H9 (cell line): ENCODE measurements at regions not wholly inside any gene's neighbourhood (a gene's known extent, or its start where the extent isn't known, plus 50 kb on each side); places are given as distances from the start of the nearest gene placed in this dataset.

Experiments
- DNase-seq: peaks from one replicate; pipeline ENCODE4 v3.0.0-alpha.2; 2017
- H2AFZ ChIP-seq: one replicate; pipeline ENCODE4 v1.6.1; 2013; ENCODE audit warnings: mild to moderate bottlenecking, low read length, control low read depth, moderate library complexity
- H2AK5ac ChIP-seq: 2 replicates; pipeline ENCODE4 v1.6.1; 2013; ENCODE audit warnings: low read length, control low read depth, mixed read lengths; ENCODE audit not compliant: insufficient read length
- H2BK120ac ChIP-seq: one replicate; pipeline ENCODE4 v1.6.1; 2013; ENCODE audit warnings: low read depth, mild to moderate bottlenecking, low read length, control low read depth, inconsistent platforms; ENCODE audit not compliant: poor library complexity, severe bottlenecking
- H2BK12ac ChIP-seq: 2 replicates; pipeline ENCODE4 v1.6.1; 2013; ENCODE audit warnings: low read length, control low read depth, mixed read lengths, low read depth; ENCODE audit not compliant: insufficient read length
- H2BK15ac ChIP-seq: 2 replicates; pipeline ENCODE4 v1.6.1; 2013; ENCODE audit warnings: low read depth, low read length, control low read depth
- H2BK20ac ChIP-seq: one replicate; pipeline ENCODE4 v1.6.1; 2013; ENCODE audit warnings: low read depth, mild to moderate bottlenecking, low read length, control low read depth, inconsistent platforms; ENCODE audit not compliant: poor library complexity, severe bottlenecking
- H2BK5ac ChIP-seq: 2 replicates; pipeline ENCODE4 v1.6.1; 2013; ENCODE audit warnings: low read length, control low read depth, mixed read lengths; ENCODE audit not compliant: insufficient read length
- H3K14ac ChIP-seq: 2 replicates; pipeline ENCODE4 v1.6.1; 2013; ENCODE audit warnings: low read length, control low read depth; ENCODE audit not compliant: insufficient read depth
- H3K18ac ChIP-seq: 2 replicates; pipeline ENCODE4 v1.6.1; 2013; ENCODE audit warnings: low read depth, mild to moderate bottlenecking, mixed read lengths, low read length, control low read depth; ENCODE audit not compliant: insufficient read length
- H3K23ac ChIP-seq: 2 replicates; pipeline ENCODE4 v1.6.1; 2013; ENCODE audit warnings: low read length, control low read depth, mixed read lengths, low read depth; ENCODE audit not compliant: insufficient read length
- H3K23me2 ChIP-seq: 2 replicates; pipeline ENCODE4 v1.6.1; 2013; ENCODE audit warnings: low read depth, mild to moderate bottlenecking, mixed read lengths, low read length, control low read depth; ENCODE audit not compliant: insufficient read length, poor library complexity, severe bottlenecking
- H3K27ac ChIP-seq: 2 replicates; pipeline ENCODE4 v1.5.1; 2013; ENCODE audit warnings: low read length, control low read depth, mixed read lengths, low read depth; ENCODE audit not compliant: insufficient read length
- H3K27me3 ChIP-seq: 2 replicates; pipeline ENCODE4 v1.6.1; 2013; ENCODE audit warnings: low read length, control low read depth, inconsistent platforms; ENCODE audit not compliant: insufficient read depth
- H3K4ac ChIP-seq: 2 replicates; pipeline ENCODE4 v1.6.1; 2013; ENCODE audit warnings: low read depth, mild to moderate bottlenecking, control low read depth, inconsistent platforms, low read length, moderate library complexity
- H3K4me1 ChIP-seq: 2 replicates; pipeline ENCODE4 v1.6.1; 2013; ENCODE audit warnings: low read length, control low read depth, inconsistent platforms; ENCODE audit not compliant: insufficient read depth
- H3K4me2 ChIP-seq: 2 replicates; pipeline ENCODE4 v1.6.1; 2013; ENCODE audit warnings: low read length, control low read depth, mixed read lengths; ENCODE audit not compliant: insufficient read length, insufficient read depth
- H3K56ac ChIP-seq: 2 replicates; pipeline ENCODE4 v1.6.1; 2013; ENCODE audit warnings: low read depth, mild to moderate bottlenecking, mixed read lengths, low read length, control low read depth; ENCODE audit not compliant: insufficient read length
- H3K79me1 ChIP-seq: 2 replicates; pipeline ENCODE4 v1.6.1; 2013; ENCODE audit warnings: low read depth, mild to moderate bottlenecking, moderate library complexity, low read length, control low read depth, inconsistent platforms; ENCODE audit not compliant: insufficient read depth, poor library complexity, severe bottlenecking
- H3K79me2 ChIP-seq: 2 replicates; pipeline ENCODE4 v1.6.1; 2013; ENCODE audit warnings: low read length, control low read depth, inconsistent platforms; ENCODE audit not compliant: insufficient read depth
- H3K9ac ChIP-seq: 2 replicates; pipeline ENCODE4 v1.6.1; 2013; ENCODE audit warnings: low read length, control low read depth, mixed read lengths; ENCODE audit not compliant: insufficient read length; ENCODE audit errors: extremely low read depth
- H3K9me3 ChIP-seq: one replicate; pipeline ENCODE4 v1.6.1; 2013; ENCODE audit warnings: low read depth, low read length, inconsistent platforms; ENCODE audit not compliant: control insufficient read depth
- H3T11ph ChIP-seq: one replicate; pipeline ENCODE4 v1.6.1; 2013; ENCODE audit warnings: mild to moderate bottlenecking, low read length, control low read depth, inconsistent platforms
- H4K20me1 ChIP-seq: one replicate; pipeline ENCODE4 v1.6.1; 2013; ENCODE audit not compliant: control insufficient read depth, insufficient read length, insufficient read depth
- H4K5ac ChIP-seq: 2 replicates; pipeline ENCODE4 v1.6.1; 2013; ENCODE audit warnings: low read depth, mild to moderate bottlenecking, mixed read lengths, low read length, control low read depth; ENCODE audit not compliant: insufficient read length
- H4K8ac ChIP-seq: replicated peaks from 2 replicates; pipeline ENCODE4 v1.6.1; 2013; ENCODE audit warnings: low read length, control low read depth, mixed read lengths, low read depth; ENCODE audit not compliant: insufficient read length
- H4K91ac ChIP-seq: 2 replicates; pipeline ENCODE4 v1.6.1; 2013; ENCODE audit warnings: low read depth, mild to moderate bottlenecking, moderate library complexity, mixed read lengths, low read length, control low read depth; ENCODE audit not compliant: insufficient read length
- H3K27ac Mint-ChIP-seq, 3 experiments: 2 replicates in 2 of 3; 3 replicates in 1 of 3; pipeline ENCODE4 v1.8.0; 2020 to 2021; ENCODE audit warnings: mixed read lengths in 3 of 3, mild to moderate bottlenecking in 1 of 3, moderate library complexity in 1 of 3
- H3K27me3 Mint-ChIP-seq: 2 replicates; pipeline ENCODE4 v1.8.0; 2021; ENCODE audit warnings: low read depth, mild to moderate bottlenecking, moderate library complexity, mixed read lengths
- H3K36me3 Mint-ChIP-seq, 3 experiments: 2 replicates in 2 of 3; 3 replicates in 1 of 3; pipeline ENCODE4 v1.8.0; 2020 to 2021; ENCODE audit warnings: low read depth in 3 of 3, mixed read lengths in 3 of 3; ENCODE audit not compliant: insufficient read depth in 1 of 3
- H3K4me1 Mint-ChIP-seq, 2 experiments: 2 replicates each; pipeline ENCODE4 v1.8.0; 2020; ENCODE audit warnings: mixed read lengths in 2 of 2
- H3K4me3 Mint-ChIP-seq, 2 experiments: 2 replicates in 1 of 2; 3 replicates in 1 of 2; pipeline ENCODE4 v1.8.0; 2020 to 2021; ENCODE audit warnings: mild to moderate bottlenecking in 2 of 2, mixed read lengths in 2 of 2, moderate library complexity in 1 of 2
- H3K9me3 Mint-ChIP-seq, 2 experiments: 2 replicates in 1 of 2; 3 replicates in 1 of 2; pipeline ENCODE4 v1.8.0; 2020; ENCODE audit warnings: mild to moderate bottlenecking in 2 of 2, mixed read lengths in 2 of 2, moderate library complexity in 1 of 2
- WGBS: extraction: QIAGEN DNeasy Blood & Tissue Kit; methylation state at CpG from one replicate; pipeline ENCODE4 v1.1.7; 2013; ENCODE audit warnings: missing lambda C conversion rate, low lambda C conversion rate, mixed read lengths; ENCODE audit not compliant: insufficient read length; ENCODE audit errors: extremely low coverage; 5-methylcytosine and 5-hydroxymethylcytosine counted together
- TF ChIP-seq, protein P1 (sequence below): fragments of 200-600 bp; sonication (generic); conservative IDR thresholded peaks from 3 replicates; pipeline ENCODE4 v1.8.0; 2021; ENCODE audit warnings: antibody characterized with exemption, mild to moderate bottlenecking

DNA sequence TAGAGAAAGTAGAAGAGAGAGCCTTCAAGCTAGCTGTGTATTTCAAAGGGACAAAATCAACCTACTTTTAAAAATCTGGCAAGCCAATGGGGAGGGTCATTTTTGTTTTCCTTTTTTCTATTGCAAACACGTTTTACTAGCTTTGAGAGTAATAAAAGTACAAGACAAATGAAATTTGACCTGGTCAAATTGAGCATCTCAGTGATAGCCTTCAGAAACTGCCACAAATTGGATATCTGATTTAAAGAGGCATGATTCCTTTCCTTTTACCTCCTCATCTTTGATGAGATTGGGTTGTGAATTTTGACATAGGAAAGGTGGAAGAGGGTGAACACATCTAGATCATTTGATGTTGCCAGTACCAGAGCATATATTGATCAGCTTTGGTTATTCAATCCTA, 53.6 kb upstream of the RBMS3 start:
- Histone ChIP-seq H4K91ac (no peak overlapping the region), H3K18ac (no peak overlapping the region)
- peaks cover 0 to 10% (median 2%) of the 10 kb centered on the region in 3 experiments; a peak in 3 of 7 replicates for H3K36me3 Mint-ChIP-seq

More for the DNA sequence above, 53.6 kb upstream of the RBMS3 start:
- no peak overlapping the region for H2AFZ ChIP-seq
- no peaks in the 10 kb centered on the region for H3K9me3 ChIP-seq
- H3T11ph ChIP-seq: no peak overlapping the region
- no peaks in the 10 kb centered on the region for H3K79me1 ChIP-seq
- H2BK120ac ChIP-seq: no peak overlapping the region
- no peaks in the 10 kb centered on the region for H3K4me1 Mint-ChIP-seq
- H3K56ac ChIP-seq: no peak overlapping the region
- H3K23ac ChIP-seq: no peak overlapping the region
- no peak overlapping the region for H3K27ac Mint-ChIP-seq
- no peak overlapping the region for H3K9ac ChIP-seq
- no peaks in the 10 kb centered on the region for H3K23me2 ChIP-seq
- no peak overlapping the region for H3K4me2 ChIP-seq
- H3K79me2 ChIP-seq: no peaks in the 10 kb centered on the region
- no peaks in the 10 kb centered on the region for H3K4me1 ChIP-seq
- no peak overlapping the region for H3K4ac ChIP-seq
- H4K5ac ChIP-seq: no peak overlapping the region
- H3K27me3 Mint-ChIP-seq: no peaks in the 10 kb centered on the region
- DNase-seq: no peak
- H3K9me3 Mint-ChIP-seq: peaks cover 2 to 6% of the 10 kb centered on the region in 2 experiments; a peak in 3 of 5 replicates
- H2BK5ac ChIP-seq: no peak overlapping the region
- H2AK5ac ChIP-seq: no peak overlapping the region
- no peak overlapping the region for H3K14ac ChIP-seq
- no peak overlapping the region for H2BK20ac ChIP-seq
- no peaks in the 10 kb centered on the region for H3K27me3 ChIP-seq
- TF ChIP-seq, protein P1, sequence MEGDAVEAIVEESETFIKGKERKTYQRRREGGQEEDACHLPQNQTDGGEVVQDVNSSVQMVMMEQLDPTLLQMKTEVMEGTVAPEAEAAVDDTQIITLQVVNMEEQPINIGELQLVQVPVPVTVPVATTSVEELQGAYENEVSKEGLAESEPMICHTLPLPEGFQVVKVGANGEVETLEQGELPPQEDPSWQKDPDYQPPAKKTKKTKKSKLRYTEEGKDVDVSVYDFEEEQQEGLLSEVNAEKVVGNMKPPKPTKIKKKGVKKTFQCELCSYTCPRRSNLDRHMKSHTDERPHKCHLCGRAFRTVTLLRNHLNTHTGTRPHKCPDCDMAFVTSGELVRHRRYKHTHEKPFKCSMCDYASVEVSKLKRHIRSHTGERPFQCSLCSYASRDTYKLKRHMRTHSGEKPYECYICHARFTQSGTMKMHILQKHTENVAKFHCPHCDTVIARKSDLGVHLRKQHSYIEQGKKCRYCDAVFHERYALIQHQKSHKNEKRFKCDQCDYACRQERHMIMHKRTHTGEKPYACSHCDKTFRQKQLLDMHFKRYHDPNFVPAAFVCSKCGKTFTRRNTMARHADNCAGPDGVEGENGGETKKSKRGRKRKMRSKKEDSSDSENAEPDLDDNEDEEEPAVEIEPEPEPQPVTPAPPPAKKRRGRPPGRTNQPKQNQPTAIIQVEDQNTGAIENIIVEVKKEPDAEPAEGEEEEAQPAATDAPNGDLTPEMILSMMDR: no peak
- H2BK15ac ChIP-seq: no peak overlapping the region
- H2BK12ac ChIP-seq: no peak overlapping the region
- no peaks in the 10 kb centered on the region for H4K20me1 ChIP-seq
- H3K27ac ChIP-seq: no peak overlapping the region
- WGBS: no CpG with 5 or more reads among the region's 1 CpG
- H4K8ac ChIP-seq: no peak overlapping the region
- H3K4me3 Mint-ChIP-seq: no peak overlapping the region
